ENCODE measurements at regions not wholly inside any gene's neighbourhood (a gene's known extent, or its start where the extent isn't known, plus 50 kb on each side); places are given as distances from the start of the nearest gene placed in this dataset.

DNA sequence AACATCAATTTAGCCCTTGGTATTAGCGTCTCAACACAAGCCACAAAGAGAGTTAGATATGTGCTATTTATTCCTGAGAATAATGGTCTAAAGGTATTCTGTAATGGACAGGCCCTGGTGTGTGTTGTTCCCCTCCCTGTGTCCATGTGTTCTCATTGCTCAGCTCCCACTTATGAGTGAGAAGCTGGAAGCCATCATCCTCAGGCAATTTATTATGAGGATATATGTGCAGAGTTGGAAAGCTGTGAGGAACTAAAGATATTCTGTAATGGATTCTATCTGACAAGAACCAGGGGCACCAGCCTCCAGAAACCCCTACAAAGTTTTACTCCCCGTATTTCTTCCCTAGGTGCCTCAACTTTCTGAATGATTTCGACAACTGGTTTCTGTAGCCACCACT lies 210.8 kb downstream of the GRIN2B start:
- H3K27ac ChIP-seq (ENCODE audit: low read depth in 1 of 2, low read length in 2 of 2), result no peak overlapping the region
- no peak for DNase-seq (ENCODE audit: low spot score)
- H3K9me3 ChIP-seq (ENCODE audit: control insufficient read depth in 4 of 4, low read length in 3 of 4), result no peaks in the 10 kb centered on the region
- H3K27me3 ChIP-seq (ENCODE audit: control insufficient read depth in 4 of 4, insufficient read depth in 4 of 4, low read length in 3 of 4), result no peaks in the 10 kb centered on the region
- no peaks in the 10 kb centered on the region for H3K4me1 ChIP-seq (ENCODE audit: control insufficient read depth in 4 of 4, insufficient read depth in 4 of 4, low read length in 3 of 4)
- H3K4me3 ChIP-seq (ENCODE audit: low read depth in 1 of 3, low read length in 3 of 3), result no peak overlapping the region
- H3K36me3 ChIP-seq (ENCODE audit: control insufficient read depth in 4 of 4, insufficient read depth in 3 of 4, low read depth in 1 of 4, low read length in 3 of 4), result no peaks in the 10 kb centered on the region
- no peak for TF ChIP-seq TAF1 (conservative IDR thresholded peaks at IDR 0.05)
- no peak for TF ChIP-seq FOXA1 (IDR thresholded peaks at IDR 0.05)
- TF ChIP-seq, protein P1, sequence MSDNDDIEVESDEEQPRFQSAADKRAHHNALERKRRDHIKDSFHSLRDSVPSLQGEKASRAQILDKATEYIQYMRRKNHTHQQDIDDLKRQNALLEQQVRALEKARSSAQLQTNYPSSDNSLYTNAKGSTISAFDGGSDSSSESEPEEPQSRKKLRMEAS (IDR thresholded peaks at IDR 0.05), result no peak
- TF ChIP-seq JUND (IDR thresholded peaks at IDR 0.05), result no peak
- no peak for TF ChIP-seq HNF4A (conservative IDR thresholded peaks at IDR 0.05)
- no peak for TF ChIP-seq HNF4G (IDR thresholded peaks at IDR 0.05)
- TF ChIP-seq, protein P2, sequence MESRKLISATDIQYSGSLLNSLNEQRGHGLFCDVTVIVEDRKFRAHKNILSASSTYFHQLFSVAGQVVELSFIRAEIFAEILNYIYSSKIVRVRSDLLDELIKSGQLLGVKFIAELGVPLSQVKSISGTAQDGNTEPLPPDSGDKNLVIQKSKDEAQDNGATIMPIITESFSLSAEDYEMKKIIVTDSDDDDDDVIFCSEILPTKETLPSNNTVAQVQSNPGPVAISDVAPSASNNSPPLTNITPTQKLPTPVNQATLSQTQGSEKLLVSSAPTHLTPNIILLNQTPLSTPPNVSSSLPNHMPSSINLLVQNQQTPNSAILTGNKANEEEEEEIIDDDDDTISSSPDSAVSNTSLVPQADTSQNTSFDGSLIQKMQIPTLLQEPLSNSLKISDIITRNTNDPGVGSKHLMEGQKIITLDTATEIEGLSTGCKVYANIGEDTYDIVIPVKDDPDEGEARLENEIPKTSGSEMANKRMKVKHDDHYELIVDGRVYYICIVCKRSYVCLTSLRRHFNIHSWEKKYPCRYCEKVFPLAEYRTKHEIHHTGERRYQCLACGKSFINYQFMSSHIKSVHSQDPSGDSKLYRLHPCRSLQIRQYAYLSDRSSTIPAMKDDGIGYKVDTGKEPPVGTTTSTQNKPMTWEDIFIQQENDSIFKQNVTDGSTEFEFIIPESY (IDR thresholded peaks at IDR 0.05), result no peak
- TF ChIP-seq RXRA (IDR thresholded peaks at IDR 0.05), result no peak
- no peak for TF ChIP-seq SP1 (IDR thresholded peaks at IDR 0.05)
- TF ChIP-seq GABPA (IDR thresholded peaks at IDR 0.05 in 1 of 2, conservative IDR thresholded peaks at IDR 0.05 in 1 of 2), result no peak
- TF ChIP-seq EGR1 (IDR thresholded peaks at IDR 0.05; ENCODE audit: low read depth in 2 of 2), result no peak
- TF ChIP-seq, protein P3, sequence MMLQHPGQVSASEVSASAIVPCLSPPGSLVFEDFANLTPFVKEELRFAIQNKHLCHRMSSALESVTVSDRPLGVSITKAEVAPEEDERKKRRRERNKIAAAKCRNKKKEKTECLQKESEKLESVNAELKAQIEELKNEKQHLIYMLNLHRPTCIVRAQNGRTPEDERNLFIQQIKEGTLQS (IDR thresholded peaks at IDR 0.05), result no peak
- TF ChIP-seq RAD21 (IDR thresholded peaks at IDR 0.05), result no peak
- no peak for TF ChIP-seq YY1 (IDR thresholded peaks at IDR 0.05)
- TF ChIP-seq, protein P4, sequence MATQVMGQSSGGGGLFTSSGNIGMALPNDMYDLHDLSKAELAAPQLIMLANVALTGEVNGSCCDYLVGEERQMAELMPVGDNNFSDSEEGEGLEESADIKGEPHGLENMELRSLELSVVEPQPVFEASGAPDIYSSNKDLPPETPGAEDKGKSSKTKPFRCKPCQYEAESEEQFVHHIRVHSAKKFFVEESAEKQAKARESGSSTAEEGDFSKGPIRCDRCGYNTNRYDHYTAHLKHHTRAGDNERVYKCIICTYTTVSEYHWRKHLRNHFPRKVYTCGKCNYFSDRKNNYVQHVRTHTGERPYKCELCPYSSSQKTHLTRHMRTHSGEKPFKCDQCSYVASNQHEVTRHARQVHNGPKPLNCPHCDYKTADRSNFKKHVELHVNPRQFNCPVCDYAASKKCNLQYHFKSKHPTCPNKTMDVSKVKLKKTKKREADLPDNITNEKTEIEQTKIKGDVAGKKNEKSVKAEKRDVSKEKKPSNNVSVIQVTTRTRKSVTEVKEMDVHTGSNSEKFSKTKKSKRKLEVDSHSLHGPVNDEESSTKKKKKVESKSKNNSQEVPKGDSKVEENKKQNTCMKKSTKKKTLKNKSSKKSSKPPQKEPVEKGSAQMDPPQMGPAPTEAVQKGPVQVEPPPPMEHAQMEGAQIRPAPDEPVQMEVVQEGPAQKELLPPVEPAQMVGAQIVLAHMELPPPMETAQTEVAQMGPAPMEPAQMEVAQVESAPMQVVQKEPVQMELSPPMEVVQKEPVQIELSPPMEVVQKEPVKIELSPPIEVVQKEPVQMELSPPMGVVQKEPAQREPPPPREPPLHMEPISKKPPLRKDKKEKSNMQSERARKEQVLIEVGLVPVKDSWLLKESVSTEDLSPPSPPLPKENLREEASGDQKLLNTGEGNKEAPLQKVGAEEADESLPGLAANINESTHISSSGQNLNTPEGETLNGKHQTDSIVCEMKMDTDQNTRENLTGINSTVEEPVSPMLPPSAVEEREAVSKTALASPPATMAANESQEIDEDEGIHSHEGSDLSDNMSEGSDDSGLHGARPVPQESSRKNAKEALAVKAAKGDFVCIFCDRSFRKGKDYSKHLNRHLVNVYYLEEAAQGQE (IDR thresholded peaks at IDR 0.05), result no peak
- TF ChIP-seq NR2F2 (IDR thresholded peaks at IDR 0.05), result no peak
- TF ChIP-seq, protein P5, sequence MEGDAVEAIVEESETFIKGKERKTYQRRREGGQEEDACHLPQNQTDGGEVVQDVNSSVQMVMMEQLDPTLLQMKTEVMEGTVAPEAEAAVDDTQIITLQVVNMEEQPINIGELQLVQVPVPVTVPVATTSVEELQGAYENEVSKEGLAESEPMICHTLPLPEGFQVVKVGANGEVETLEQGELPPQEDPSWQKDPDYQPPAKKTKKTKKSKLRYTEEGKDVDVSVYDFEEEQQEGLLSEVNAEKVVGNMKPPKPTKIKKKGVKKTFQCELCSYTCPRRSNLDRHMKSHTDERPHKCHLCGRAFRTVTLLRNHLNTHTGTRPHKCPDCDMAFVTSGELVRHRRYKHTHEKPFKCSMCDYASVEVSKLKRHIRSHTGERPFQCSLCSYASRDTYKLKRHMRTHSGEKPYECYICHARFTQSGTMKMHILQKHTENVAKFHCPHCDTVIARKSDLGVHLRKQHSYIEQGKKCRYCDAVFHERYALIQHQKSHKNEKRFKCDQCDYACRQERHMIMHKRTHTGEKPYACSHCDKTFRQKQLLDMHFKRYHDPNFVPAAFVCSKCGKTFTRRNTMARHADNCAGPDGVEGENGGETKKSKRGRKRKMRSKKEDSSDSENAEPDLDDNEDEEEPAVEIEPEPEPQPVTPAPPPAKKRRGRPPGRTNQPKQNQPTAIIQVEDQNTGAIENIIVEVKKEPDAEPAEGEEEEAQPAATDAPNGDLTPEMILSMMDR (IDR thresholded peaks at IDR 0.05; ENCODE audit: low read depth, low read length, missing input control), result no peak
- no peak for TF ChIP-seq FOXA2 (IDR thresholded peaks at IDR 0.05)
- 77% methylated on average over 3 of the region's 3 CpGs for WGBS
- H3K9ac ChIP-seq (ENCODE audit: low read depth in 1 of 2, low read length in 2 of 2), result no peak overlapping the region

Measured in liver (tissue), 8 donors.